ENCODE measurements at regions not wholly inside any gene's neighbourhood (a gene's known extent, or its start where the extent isn't known, plus 50 kb on each side); places are given as distances from the start of the nearest gene placed in this dataset.

DNA sequence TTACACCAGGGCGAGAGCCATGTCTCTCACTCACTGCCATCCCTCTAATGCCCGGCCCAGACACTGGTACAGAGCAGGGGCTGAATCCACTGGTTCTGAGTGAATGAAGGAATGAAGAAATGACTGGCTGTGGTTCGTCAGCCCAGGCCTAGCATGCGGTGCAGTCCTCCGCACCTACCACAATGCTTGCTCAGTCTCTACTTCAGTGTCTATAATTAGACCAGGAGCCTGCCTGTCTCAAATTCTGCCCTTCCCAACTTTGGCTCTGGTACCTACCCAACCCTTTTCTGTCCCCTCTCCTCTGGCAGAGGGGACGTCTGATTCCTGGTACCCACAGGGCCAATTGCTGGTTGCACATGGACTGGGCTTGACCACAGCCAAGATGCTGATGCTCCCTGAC, 118.2 kb upstream of the GRIK3 start:
- TF ChIP-seq, protein P1, sequence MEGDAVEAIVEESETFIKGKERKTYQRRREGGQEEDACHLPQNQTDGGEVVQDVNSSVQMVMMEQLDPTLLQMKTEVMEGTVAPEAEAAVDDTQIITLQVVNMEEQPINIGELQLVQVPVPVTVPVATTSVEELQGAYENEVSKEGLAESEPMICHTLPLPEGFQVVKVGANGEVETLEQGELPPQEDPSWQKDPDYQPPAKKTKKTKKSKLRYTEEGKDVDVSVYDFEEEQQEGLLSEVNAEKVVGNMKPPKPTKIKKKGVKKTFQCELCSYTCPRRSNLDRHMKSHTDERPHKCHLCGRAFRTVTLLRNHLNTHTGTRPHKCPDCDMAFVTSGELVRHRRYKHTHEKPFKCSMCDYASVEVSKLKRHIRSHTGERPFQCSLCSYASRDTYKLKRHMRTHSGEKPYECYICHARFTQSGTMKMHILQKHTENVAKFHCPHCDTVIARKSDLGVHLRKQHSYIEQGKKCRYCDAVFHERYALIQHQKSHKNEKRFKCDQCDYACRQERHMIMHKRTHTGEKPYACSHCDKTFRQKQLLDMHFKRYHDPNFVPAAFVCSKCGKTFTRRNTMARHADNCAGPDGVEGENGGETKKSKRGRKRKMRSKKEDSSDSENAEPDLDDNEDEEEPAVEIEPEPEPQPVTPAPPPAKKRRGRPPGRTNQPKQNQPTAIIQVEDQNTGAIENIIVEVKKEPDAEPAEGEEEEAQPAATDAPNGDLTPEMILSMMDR (IDR thresholded peaks at IDR 0.05): no peak
- no peak for TF ChIP-seq POLR2A (IDR thresholded peaks at IDR 0.05)
- TF ChIP-seq POLR2AphosphoS5 (IDR thresholded peaks at IDR 0.05): no peak
